CD14-positive monocyte (primary cell): ENCODE measurements at regions not wholly inside any gene's neighbourhood (a gene's known extent, or its start where the extent isn't known, plus 50 kb on each side); places are given as distances from the start of the nearest gene placed in this dataset.
A peak's percentile ranks its signal among the peaks of the same experiment; 100 is the strongest.

ENCODE experiments used
- DNase-seq, 3 donors: peaks; one replicate each; pipeline ENCODE4 v3.0.0-alpha.2; 2011 to 2022
- H2AFZ ChIP-seq: 2 replicates; pipeline ENCODE4 v1.6.0; 2012; ENCODE audit warnings: mild to moderate bottlenecking, low read depth, low read length, inconsistent platforms; ENCODE audit not compliant: insufficient read depth, poor library complexity, severe bottlenecking
- H3K27ac ChIP-seq, 2 donors: 1 replicate in 1 of 2; 2 replicates in 1 of 2; pipeline ENCODE4 v1.5.1; 2012 to 2013; ENCODE audit warnings: low read length in 2 of 2, control low read depth in 1 of 2, inconsistent platforms in 1 of 2, low read depth in 1 of 2, mild to moderate bottlenecking in 1 of 2
- H3K27me3 ChIP-seq, 2 donors: one replicate each; pipeline versions ENCODE4 v1.6.0 to v1.6.1; 2011 to 2013; ENCODE audit warnings: low read length in 2 of 2; ENCODE audit not compliant: control insufficient read depth in 2 of 2, insufficient read depth in 2 of 2
- H3K36me3 ChIP-seq, 2 donors: replicated peaks in 1 of 2; 1 replicate in 1 of 2; 2 replicates in 1 of 2; pipeline versions ENCODE4 v1.5.1 to v1.6.1; 2012 to 2013; ENCODE audit warnings: low read length in 2 of 2, control low read depth in 1 of 2, inconsistent platforms in 1 of 2, mild to moderate bottlenecking in 1 of 2; ENCODE audit not compliant: insufficient read depth in 2 of 2, control insufficient read depth in 1 of 2
- H3K4me1 ChIP-seq, 2 donors: 1 replicate in 1 of 2; 2 replicates in 1 of 2; pipeline versions ENCODE4 v1.5.1 to v1.6.1; 2012 to 2013; ENCODE audit warnings: low read length in 2 of 2, control low read depth in 1 of 2, inconsistent platforms in 1 of 2, mild to moderate bottlenecking in 1 of 2, moderate library complexity in 1 of 2; ENCODE audit not compliant: insufficient read depth in 2 of 2, control insufficient read depth in 1 of 2
- H3K4me2 ChIP-seq: replicated peaks from 2 replicates; pipeline ENCODE3; 2012; ENCODE audit warnings: low read length, moderate library complexity, mild to moderate bottlenecking; ENCODE audit not compliant: poor library complexity, severe bottlenecking; ENCODE audit errors: extremely low read depth
- H3K4me3 ChIP-seq, 3 experiments: fragments of 200-600 bp in 1 of 3; sonication (generic) in 1 of 3; replicated peaks in 1 of 3; 1 replicate in 2 of 3; 2 replicates in 1 of 3; pipeline ENCODE4 v1.5.1; 2011 to 2013; ENCODE audit warnings: low read length in 3 of 3, mild to moderate bottlenecking in 3 of 3, control low read depth in 2 of 3, low read depth in 2 of 3, inconsistent platforms in 1 of 3, moderate library complexity in 1 of 3
- H3K79me2 ChIP-seq: 2 replicates; pipeline ENCODE4 v1.6.0; 2012; ENCODE audit warnings: mild to moderate bottlenecking, control low read depth, inconsistent platforms, low read length, moderate library complexity; ENCODE audit not compliant: insufficient read depth
- H3K9ac ChIP-seq: 2 replicates; pipeline ENCODE4 v1.6.0; 2017; ENCODE audit warnings: low read length, mild to moderate bottlenecking; ENCODE audit not compliant: insufficient read depth, poor library complexity, severe bottlenecking
- H3K9me3 ChIP-seq, 2 donors: replicated peaks in 1 of 2; 1 replicate in 1 of 2; 2 replicates in 1 of 2; pipeline versions ENCODE4 v1.5.1 to v1.6.1; 2012 to 2013; ENCODE audit warnings: low read length in 2 of 2, control low read depth in 1 of 2; ENCODE audit not compliant: control insufficient read depth in 1 of 2, insufficient read depth in 1 of 2
- H4K20me1 ChIP-seq: 2 replicates; pipeline ENCODE4 v1.6.0; 2012; ENCODE audit warnings: mild to moderate bottlenecking, low read length, control low read depth, moderate library complexity; ENCODE audit not compliant: insufficient read depth
- H3K27ac Mint-ChIP-seq, 7 donors: one replicate each; pipeline ENCODE4 v1.8.0; 2020; ENCODE audit warnings: mild to moderate bottlenecking in 7 of 7, mixed read lengths in 7 of 7, moderate library complexity in 6 of 7, inconsistent platforms in 2 of 7
- H3K27me3 Mint-ChIP-seq, 3 donors: one replicate each; pipeline ENCODE4 v1.8.0; 2021 to 2022; ENCODE audit warnings: low read depth in 3 of 3, mild to moderate bottlenecking in 3 of 3, mixed read lengths in 3 of 3, moderate library complexity in 3 of 3, inconsistent platforms in 1 of 3
- H3K36me3 Mint-ChIP-seq, 2 donors: one replicate each; pipeline ENCODE4 v1.8.0; 2020; ENCODE audit warnings: mixed read lengths in 2 of 2, inconsistent platforms in 1 of 2, mild to moderate bottlenecking in 1 of 2
- H3K4me1 Mint-ChIP-seq: one replicate; pipeline ENCODE4 v1.8.0; 2020; ENCODE audit warnings: mild to moderate bottlenecking, mixed read lengths
- H3K4me3 Mint-ChIP-seq, 2 donors: one replicate each; pipeline ENCODE4 v1.8.0; 2020; ENCODE audit warnings: mild to moderate bottlenecking in 2 of 2, mixed read lengths in 2 of 2, moderate library complexity in 1 of 2
- H3K9me3 Mint-ChIP-seq, 7 donors: one replicate each; pipeline ENCODE4 v1.8.0; 2020 to 2022; ENCODE audit warnings: mixed read lengths in 7 of 7, mild to moderate bottlenecking in 6 of 7, moderate library complexity in 6 of 7, inconsistent platforms in 2 of 7
- WGBS: methylation state at CpG from one replicate; pipeline ENCODE4 v1.1.5; 2013; ENCODE audit warnings: missing lambda C conversion rate; ENCODE audit not compliant: insufficient coverage; 5-methylcytosine and 5-hydroxymethylcytosine counted together
- intact Hi-C, 2 donors: fragments of 100-400 bp; cut with micrococcal nuclease; formaldehyde crosslinking; loops; one replicate each; pipeline versions ENCODE4 v1.15.0 to v1.15.1; 2023
- TF ChIP-seq, protein P1 (sequence below): fragments of 200-600 bp; IDR thresholded peaks from one replicate; pipeline ENCODE4 v1.8.0; 2022; ENCODE audit warnings: antibody characterized with exemption, mild to moderate bottlenecking

DNA sequence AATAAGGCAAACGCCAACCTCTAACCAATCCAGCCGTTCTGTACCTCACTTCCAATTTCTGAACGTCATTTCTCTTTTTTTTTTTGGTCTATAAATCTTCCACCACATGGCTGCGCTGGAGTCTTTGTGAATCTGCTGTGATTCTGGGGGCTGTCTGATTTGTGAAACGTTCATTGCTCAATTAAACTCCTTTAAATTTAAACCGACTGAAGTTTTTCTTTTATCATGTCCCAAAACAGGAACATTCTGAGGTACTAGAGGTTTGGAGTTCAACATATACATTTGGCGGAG, 65.5 kb upstream of the BACH1 start:
- 0% methylated on average over 1 of the region's 7 CpGs for WGBS
- no peaks in the 10 kb centered on the region for H3K27me3 Mint-ChIP-seq
- TF ChIP-seq, protein P1, sequence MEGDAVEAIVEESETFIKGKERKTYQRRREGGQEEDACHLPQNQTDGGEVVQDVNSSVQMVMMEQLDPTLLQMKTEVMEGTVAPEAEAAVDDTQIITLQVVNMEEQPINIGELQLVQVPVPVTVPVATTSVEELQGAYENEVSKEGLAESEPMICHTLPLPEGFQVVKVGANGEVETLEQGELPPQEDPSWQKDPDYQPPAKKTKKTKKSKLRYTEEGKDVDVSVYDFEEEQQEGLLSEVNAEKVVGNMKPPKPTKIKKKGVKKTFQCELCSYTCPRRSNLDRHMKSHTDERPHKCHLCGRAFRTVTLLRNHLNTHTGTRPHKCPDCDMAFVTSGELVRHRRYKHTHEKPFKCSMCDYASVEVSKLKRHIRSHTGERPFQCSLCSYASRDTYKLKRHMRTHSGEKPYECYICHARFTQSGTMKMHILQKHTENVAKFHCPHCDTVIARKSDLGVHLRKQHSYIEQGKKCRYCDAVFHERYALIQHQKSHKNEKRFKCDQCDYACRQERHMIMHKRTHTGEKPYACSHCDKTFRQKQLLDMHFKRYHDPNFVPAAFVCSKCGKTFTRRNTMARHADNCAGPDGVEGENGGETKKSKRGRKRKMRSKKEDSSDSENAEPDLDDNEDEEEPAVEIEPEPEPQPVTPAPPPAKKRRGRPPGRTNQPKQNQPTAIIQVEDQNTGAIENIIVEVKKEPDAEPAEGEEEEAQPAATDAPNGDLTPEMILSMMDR: peak; percentile 32
- H3K4me1 ChIP-seq: peaks cover 89 to 96% of the 10 kb centered on the region in 2 donors
- H3K9me3 Mint-ChIP-seq: no peaks in the 10 kb centered on the region
- peak overlapping the region in 1 of 2 donors; percentile 78 for H3K27ac ChIP-seq
- H3K4me2 ChIP-seq: peak overlapping the region; percentile 59
- no peak overlapping the region for H2AFZ ChIP-seq
- H3K4me3 ChIP-seq: peak overlapping the region in 1 of 3 experiments; percentile 44
- peak overlapping the region; percentile 28 to 84 for H3K4me3 Mint-ChIP-seq
- no peaks in the 10 kb centered on the region for H4K20me1 ChIP-seq
- H3K36me3 Mint-ChIP-seq: peaks cover 0 to 3% of the 10 kb centered on the region in 2 donors
- peak in 2 of 3 donors; percentile 59 to 60 for DNase-seq
- H3K9ac ChIP-seq: peak overlapping the region; percentile 9
- peaks cover 92% of the 10 kb centered on the region for H3K4me1 Mint-ChIP-seq
- no peaks in the 10 kb centered on the region for H3K9me3 ChIP-seq
- H3K27ac Mint-ChIP-seq: peak overlapping the region; percentile 73 to 96 (median 85)
- no peaks in the 10 kb centered on the region for H3K36me3 ChIP-seq
- H3K79me2 ChIP-seq: peaks cover 7% of the 10 kb centered on the region
- H3K27me3 ChIP-seq: no peaks in the 10 kb centered on the region
- intact Hi-C loops: loop anchor here in 1 of 2 donors (5.0 kb wide), 1 partner anchor 64 kb away; the partner anchor contains the start of gene BACH1

DNA sequence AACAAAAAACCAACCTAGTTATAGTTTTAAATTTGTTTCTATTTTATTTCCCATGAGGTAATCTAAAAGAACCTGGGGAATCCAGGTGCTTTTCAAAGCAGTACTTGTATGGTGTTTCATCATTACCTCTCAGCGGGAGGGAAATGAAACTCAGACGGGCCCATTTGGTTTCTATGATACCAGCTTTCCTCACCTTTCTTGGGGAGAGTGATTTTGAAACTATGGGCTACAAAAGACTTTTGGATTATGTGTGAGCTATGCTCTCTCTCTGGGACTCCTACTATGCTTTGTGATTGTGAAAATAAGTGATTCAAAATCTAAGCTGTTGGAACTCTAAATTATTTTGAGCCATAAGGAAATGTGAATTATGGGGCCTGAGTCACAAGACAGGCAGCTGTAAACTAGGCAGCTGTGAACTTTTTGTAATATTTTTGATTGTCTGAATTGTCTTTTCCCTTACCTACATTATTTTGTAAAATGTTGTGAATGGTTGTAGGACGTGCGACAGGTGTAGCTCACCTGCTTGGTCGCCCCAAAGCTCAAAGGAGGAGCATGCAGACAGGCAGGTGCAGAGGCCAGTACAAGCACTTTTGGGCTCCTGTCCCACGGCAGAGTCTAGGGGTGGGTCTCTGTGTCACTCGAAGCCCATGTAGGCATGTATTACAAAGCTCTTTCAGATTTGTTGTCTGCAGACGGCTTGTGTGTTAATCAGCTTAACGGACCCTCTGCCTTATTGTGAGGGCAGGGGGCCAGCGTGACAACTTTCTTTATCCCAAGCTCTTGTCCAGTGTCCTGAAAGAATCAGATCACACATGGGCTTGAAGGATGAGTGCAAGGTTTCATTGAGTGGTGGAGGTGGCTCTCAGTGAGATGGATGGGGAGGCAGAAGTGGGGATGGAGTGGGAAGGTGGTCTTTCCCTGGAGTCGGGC, 64.8 kb upstream of the BACH1 start:
- H3K9me3 Mint-ChIP-seq: no peaks in the 10 kb centered on the region
- Histone ChIP-seq H3K9ac (peak overlapping the region; percentile 9), H3K27ac (peak overlapping the region; percentile 50 to 78), H3K36me3 (no peaks in the 10 kb centered on the region), H3K4me2 (peak overlapping the region; percentile 59), H4K20me1 (no peaks in the 10 kb centered on the region), H2AFZ (no peak overlapping the region), H3K4me1 (peaks cover 89 to 96% of the 10 kb centered on the region in 2 donors), H3K4me3 (peak overlapping the region in 1 of 3 experiments; percentile 44), H3K27me3 (no peaks in the 10 kb centered on the region), H3K9me3 (no peaks in the 10 kb centered on the region), H3K79me2 (peaks cover 7% of the 10 kb centered on the region)
- WGBS: 76% methylated on average over 6 of the region's 11 CpGs
- H3K4me1 Mint-ChIP-seq: peaks cover 93% of the 10 kb centered on the region
- TF ChIP-seq, protein P1: no peak
- no peak overlapping the region for H3K4me3 Mint-ChIP-seq
- intact Hi-C loops: loop anchor here in 1 of 2 donors (5.0 kb wide), 1 partner anchor 63 kb away; the partner anchor contains the start of gene BACH1
- H3K27ac Mint-ChIP-seq: peak overlapping the region; percentile 73 to 96 (median 85)
- H3K27me3 Mint-ChIP-seq: no peaks in the 10 kb centered on the region
- DNase-seq: peak in 2 of 3 donors; percentile 74 to 78
- peaks cover 0 to 3% of the 10 kb centered on the region in 2 donors for H3K36me3 Mint-ChIP-seq
